ENCODE measurements at regions not wholly inside any gene's neighbourhood (a gene's known extent, or its start where the extent isn't known, plus 50 kb on each side); places are given as distances from the start of the nearest gene placed in this dataset.

GRCh38 chr1:57518496-57518895 is 94.6 kb upstream of the DAB1 start:
- TF ChIP-seq, protein P1, sequence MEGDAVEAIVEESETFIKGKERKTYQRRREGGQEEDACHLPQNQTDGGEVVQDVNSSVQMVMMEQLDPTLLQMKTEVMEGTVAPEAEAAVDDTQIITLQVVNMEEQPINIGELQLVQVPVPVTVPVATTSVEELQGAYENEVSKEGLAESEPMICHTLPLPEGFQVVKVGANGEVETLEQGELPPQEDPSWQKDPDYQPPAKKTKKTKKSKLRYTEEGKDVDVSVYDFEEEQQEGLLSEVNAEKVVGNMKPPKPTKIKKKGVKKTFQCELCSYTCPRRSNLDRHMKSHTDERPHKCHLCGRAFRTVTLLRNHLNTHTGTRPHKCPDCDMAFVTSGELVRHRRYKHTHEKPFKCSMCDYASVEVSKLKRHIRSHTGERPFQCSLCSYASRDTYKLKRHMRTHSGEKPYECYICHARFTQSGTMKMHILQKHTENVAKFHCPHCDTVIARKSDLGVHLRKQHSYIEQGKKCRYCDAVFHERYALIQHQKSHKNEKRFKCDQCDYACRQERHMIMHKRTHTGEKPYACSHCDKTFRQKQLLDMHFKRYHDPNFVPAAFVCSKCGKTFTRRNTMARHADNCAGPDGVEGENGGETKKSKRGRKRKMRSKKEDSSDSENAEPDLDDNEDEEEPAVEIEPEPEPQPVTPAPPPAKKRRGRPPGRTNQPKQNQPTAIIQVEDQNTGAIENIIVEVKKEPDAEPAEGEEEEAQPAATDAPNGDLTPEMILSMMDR (IDR thresholded peaks at IDR 0.05) = no peak

- TF ChIP-seq, protein P1 (IDR thresholded peaks at IDR 0.05) = no peak
Observed at GRCh38 chr1:57517587-57518374, 93.9 kb upstream of the DAB1 start.

DNA sequence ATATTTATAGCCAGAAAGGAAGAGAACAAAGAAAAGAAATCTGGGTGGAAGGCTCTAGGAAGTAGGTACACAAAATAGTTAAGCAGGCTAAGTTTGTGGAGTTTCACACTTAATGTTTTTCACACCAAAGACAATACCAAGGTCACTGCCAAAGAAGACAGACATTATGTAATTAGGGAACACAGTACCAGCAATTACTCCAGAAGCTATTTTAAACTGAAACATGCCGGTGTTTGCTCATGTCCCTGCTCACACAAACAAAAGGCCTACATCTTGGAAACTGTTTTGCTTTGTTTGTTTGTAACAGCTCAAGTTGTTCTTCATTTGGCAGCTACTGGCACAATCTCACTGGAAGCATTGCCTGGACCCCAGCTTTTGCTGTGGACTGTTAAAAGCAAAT is 88.5 kb upstream of the DAB1 start:
- TF ChIP-seq, protein P1 (IDR thresholded peaks at IDR 0.05) = no peak

- TF ChIP-seq, protein P1 (IDR thresholded peaks at IDR 0.05) = no peak
Observed at GRCh38 chr1:57506941-57507340, 83.1 kb upstream of the DAB1 start.

GRCh38 chr1:57503337-57503736 is 79.5 kb upstream of the DAB1 start:
- TF ChIP-seq, protein P1 (IDR thresholded peaks at IDR 0.05) = no peak

DNA sequence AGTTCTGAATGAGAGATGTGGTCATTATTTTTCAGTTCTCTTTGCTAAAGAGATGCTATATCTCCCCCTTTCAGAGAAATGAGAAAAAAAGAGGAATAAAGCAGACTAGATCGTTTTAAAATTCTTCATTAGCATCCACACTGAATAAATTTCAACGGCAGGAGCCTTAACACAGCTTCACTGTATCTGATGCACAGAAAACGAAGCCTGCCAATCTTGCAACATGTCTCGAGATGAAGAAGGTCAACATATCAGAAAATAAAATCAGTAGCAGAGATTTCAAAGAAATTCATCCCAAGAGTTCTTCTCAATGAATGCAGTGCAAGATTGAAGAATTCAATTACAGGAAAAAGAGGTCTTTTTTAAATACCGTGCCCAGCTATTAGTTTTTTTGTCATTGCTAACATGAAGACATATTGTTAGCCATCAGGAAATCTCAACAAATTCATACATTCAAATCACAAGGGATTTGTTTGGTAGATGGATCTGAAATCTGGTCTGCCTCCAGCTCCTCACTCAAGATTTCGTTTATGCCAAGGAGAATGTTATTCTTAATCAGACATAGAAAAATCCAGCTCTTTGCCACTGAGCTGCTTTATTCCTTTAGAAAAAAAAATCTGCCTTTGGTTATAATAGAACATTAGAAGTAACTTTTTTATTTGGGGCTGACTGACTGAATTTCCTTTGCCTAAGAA is 76.4 kb upstream of the DAB1 start:
- TF ChIP-seq, protein P1 (IDR thresholded peaks at IDR 0.05) = no peak

- TF ChIP-seq, protein P1 (IDR thresholded peaks at IDR 0.05) = no peak
Observed at GRCh38 chr1:57494530-57495079, 70.7 kb upstream of the DAB1 start.
